B cell (primary cell): ENCODE measurements at regions not wholly inside any gene's neighbourhood (a gene's known extent, or its start where the extent isn't known, plus 50 kb on each side); places are given as distances from the start of the nearest gene placed in this dataset.

Source experiments
- ATAC-seq: fragments of 200-7000 bp; cut with Tn5 transposase; one replicate; pipeline ENCODE4 v1.10.0; 2021; ENCODE audit warnings: low read depth, mild to moderate bottlenecking, moderate number of reproducible peaks, moderate library complexity
- CTCF ChIA-PET: fragments of 350-600 bp; sonication (Branson Sonifier 250); formaldehyde crosslinking; loops from one replicate; lab custom pipeline; 2021; ENCODE audit warnings: antibody characterized with exemption, inconsistent platforms; lab: Charles Lee
- POLR2A ChIA-PET: fragments of 350-600 bp; sonication (Branson Sonifier 250); formaldehyde crosslinking; loops from one replicate; lab custom pipeline; 2021; ENCODE audit warnings: antibody characterized with exemption; lab: Charles Lee
- DNase-seq: peaks from one replicate; pipeline ENCODE4 v3.0.0; 2013
- H2AFZ ChIP-seq: 2 replicates; pipeline ENCODE4 v1.6.1; 2012; ENCODE audit warnings: mild to moderate bottlenecking, low read depth, low read length; ENCODE audit not compliant: insufficient read depth, poor library complexity, severe bottlenecking
- H3K27ac ChIP-seq, 2 donors: 1 replicate in 1 of 2; 2 replicates in 1 of 2; pipeline ENCODE4 v1.5.1; 2012 to 2013; ENCODE audit warnings: low read length in 2 of 2, mild to moderate bottlenecking in 2 of 2, moderate library complexity in 1 of 2
- H3K27me3 ChIP-seq, 4 experiments: fragments of 200-600 bp in 1 of 4; sonication (generic) in 1 of 4; replicated peaks in 1 of 4; 1 replicate in 2 of 4; 2 replicates in 2 of 4; pipeline versions ENCODE4 v1.6.1 to v1.7.0; 2013 to 2016; ENCODE audit warnings: low read length in 3 of 4, mild to moderate bottlenecking in 2 of 4, mixed read lengths in 1 of 4, moderate library complexity in 1 of 4; ENCODE audit not compliant: insufficient read depth in 4 of 4, control insufficient read depth in 3 of 4; ENCODE audit errors: control extremely low read depth in 1 of 4
- H3K36me3 ChIP-seq, 2 experiments: replicated peaks in 1 of 2; 1 replicate in 1 of 2; 2 replicates in 1 of 2; pipeline versions ENCODE4 v1.6.1 to v1.7.1; 2013; ENCODE audit warnings: low read length in 1 of 2; ENCODE audit not compliant: insufficient read depth in 2 of 2, control insufficient read depth in 1 of 2; ENCODE audit errors: control extremely low read depth in 1 of 2, extremely low read depth in 1 of 2
- H3K4me1 ChIP-seq, 2 donors: fragments of 200-600 bp in 1 of 2; sonication (generic) in 1 of 2; 1 replicate in 1 of 2; 2 replicates in 1 of 2; pipeline versions ENCODE4 v1.5.1 to v1.6.1; 2013 to 2017; ENCODE audit warnings: low read length in 2 of 2; ENCODE audit not compliant: control insufficient read depth in 2 of 2, insufficient read depth in 2 of 2
- H3K4me2 ChIP-seq: replicated peaks from 2 replicates; pipeline ENCODE3; 2012; ENCODE audit warnings: mild to moderate bottlenecking, low read depth, low read length; ENCODE audit not compliant: poor library complexity, severe bottlenecking
- H3K4me3 ChIP-seq, 5 experiments: fragments of 200-600 bp in 1 of 5; sonication (generic) in 1 of 5; 1 replicate in 3 of 5; 2 replicates in 2 of 5; pipeline versions ENCODE4 v1.5.1 to v1.7.0; 2011 to 2016; ENCODE audit warnings: low read length in 4 of 5, mild to moderate bottlenecking in 4 of 5, low read depth in 2 of 5, control low read depth in 1 of 5, moderate library complexity in 1 of 5; ENCODE audit not compliant: insufficient read depth in 1 of 5; ENCODE audit errors: control extremely low read depth in 1 of 5, extremely low read depth in 1 of 5
- H3K79me2 ChIP-seq: fragments of 200-600 bp; sonication (generic); one replicate; pipeline ENCODE4 v1.6.0; 2016; ENCODE audit warnings: low read length; ENCODE audit not compliant: control insufficient read depth, insufficient read depth
- H3K9ac ChIP-seq: fragments of 200-600 bp; sonication (generic); 2 replicates; pipeline ENCODE4 v1.6.1; 2017; ENCODE audit warnings: mild to moderate bottlenecking, low read length, moderate library complexity
- H3K9me3 ChIP-seq, 3 donors: one replicate each; pipeline versions ENCODE4 v1.6.1 to v1.7.1; 2013; ENCODE audit warnings: low read length in 2 of 3; ENCODE audit not compliant: control insufficient read depth in 2 of 3, insufficient read depth in 1 of 3; ENCODE audit errors: control extremely low read depth in 1 of 3
- H4K20me1 ChIP-seq: 2 replicates; pipeline ENCODE4 v1.6.0; 2012; ENCODE audit warnings: mild to moderate bottlenecking, low read length; ENCODE audit not compliant: insufficient read depth, control insufficient read depth, poor library complexity, severe bottlenecking
- H3K27ac Mint-ChIP-seq: one replicate; pipeline ENCODE4 v1.8.0; 2021; ENCODE audit warnings: mixed read lengths
- H3K27me3 Mint-ChIP-seq: one replicate; pipeline ENCODE4 v1.8.0; 2021; ENCODE audit warnings: mixed read lengths
- H3K4me1 Mint-ChIP-seq: one replicate; pipeline ENCODE4 v1.8.0; 2021; ENCODE audit warnings: mixed read lengths
- H3K4me3 Mint-ChIP-seq: one replicate; pipeline ENCODE4 v1.8.0; 2021; ENCODE audit warnings: mixed read lengths
- H3K9me3 Mint-ChIP-seq: one replicate; pipeline ENCODE4 v1.8.0; 2022; ENCODE audit warnings: mixed read lengths; ENCODE audit not compliant: insufficient read depth
- EZH2 ChIP-seq: IDR thresholded peaks from 2 replicates; pipeline ENCODE4 v1.6.1; 2012; ENCODE audit warnings: borderline replicate concordance, low read depth, mild to moderate bottlenecking, moderate library complexity, low read length; ENCODE audit not compliant: insufficient read depth, poor library complexity, severe bottlenecking
- WGBS: methylation state at CpG from one replicate; pipeline ENCODE4 v1.1.5; 2013; ENCODE audit warnings: missing lambda C conversion rate; ENCODE audit not compliant: insufficient coverage; 5-methylcytosine and 5-hydroxymethylcytosine counted together
- intact Hi-C: fragments of 100-400 bp; cut with micrococcal nuclease; formaldehyde crosslinking; loops from one replicate; pipeline ENCODE4 v1.10.0; 2022
- TF ChIP-seq, protein P1 (sequence below): fragments of 200-600 bp; IDR thresholded peaks from one replicate; pipeline ENCODE4 v1.8.0; 2022; ENCODE audit warnings: antibody characterized with exemption, mild to moderate bottlenecking

DNA sequence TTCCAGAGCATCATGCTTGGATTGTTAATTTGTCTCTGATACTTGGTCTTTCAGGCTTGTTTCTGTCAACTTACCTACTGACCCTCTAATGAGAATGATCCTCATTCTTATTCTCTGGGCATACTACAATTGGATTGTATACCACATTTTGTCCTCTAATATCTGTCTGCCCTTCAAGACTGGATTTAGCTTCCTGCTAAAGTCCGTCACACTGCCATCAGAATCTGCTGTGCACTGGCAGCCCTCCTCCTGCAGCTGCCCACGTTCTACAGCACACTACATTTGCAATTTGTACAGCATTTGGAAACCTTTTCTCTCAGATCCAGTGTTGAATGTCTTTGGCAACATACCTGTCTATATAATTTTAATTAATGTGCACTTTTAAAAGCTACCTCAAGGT is 183.1 kb downstream of the ZNF330 start:
- Mint-ChIP-seq H3K4me3 (no peak overlapping the region), H3K27ac (no peak overlapping the region), H3K9me3 (no peaks in the 10 kb centered on the region), H3K4me1 (no peaks in the 10 kb centered on the region), H3K27me3 (no peaks in the 10 kb centered on the region)
- 88% methylated on average over 1 of the region's 2 CpGs for WGBS
- Histone ChIP-seq H2AFZ (no peak overlapping the region), H3K27me3 (no peaks in the 10 kb centered on the region), H3K4me2 (no peak overlapping the region), H3K27ac (no peak overlapping the region), H3K36me3 (no peaks in the 10 kb centered on the region), H3K4me1 (no peaks in the 10 kb centered on the region), H3K79me2 (no peaks in the 10 kb centered on the region), H3K4me3 (no peak overlapping the region), H4K20me1 (no peaks in the 10 kb centered on the region), H3K9ac (no peak overlapping the region), H3K9me3 (no peaks in the 10 kb centered on the region)
- DNase-seq (no peak), ATAC-seq (no peak)
- intact Hi-C loops, result no loop called here
- POLR2A ChIA-PET, result no interaction called here
- CTCF ChIA-PET, result no interaction called here
- TF ChIP-seq EZH2, result no peak
- TF ChIP-seq, protein P1, sequence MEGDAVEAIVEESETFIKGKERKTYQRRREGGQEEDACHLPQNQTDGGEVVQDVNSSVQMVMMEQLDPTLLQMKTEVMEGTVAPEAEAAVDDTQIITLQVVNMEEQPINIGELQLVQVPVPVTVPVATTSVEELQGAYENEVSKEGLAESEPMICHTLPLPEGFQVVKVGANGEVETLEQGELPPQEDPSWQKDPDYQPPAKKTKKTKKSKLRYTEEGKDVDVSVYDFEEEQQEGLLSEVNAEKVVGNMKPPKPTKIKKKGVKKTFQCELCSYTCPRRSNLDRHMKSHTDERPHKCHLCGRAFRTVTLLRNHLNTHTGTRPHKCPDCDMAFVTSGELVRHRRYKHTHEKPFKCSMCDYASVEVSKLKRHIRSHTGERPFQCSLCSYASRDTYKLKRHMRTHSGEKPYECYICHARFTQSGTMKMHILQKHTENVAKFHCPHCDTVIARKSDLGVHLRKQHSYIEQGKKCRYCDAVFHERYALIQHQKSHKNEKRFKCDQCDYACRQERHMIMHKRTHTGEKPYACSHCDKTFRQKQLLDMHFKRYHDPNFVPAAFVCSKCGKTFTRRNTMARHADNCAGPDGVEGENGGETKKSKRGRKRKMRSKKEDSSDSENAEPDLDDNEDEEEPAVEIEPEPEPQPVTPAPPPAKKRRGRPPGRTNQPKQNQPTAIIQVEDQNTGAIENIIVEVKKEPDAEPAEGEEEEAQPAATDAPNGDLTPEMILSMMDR, result no peak

DNA sequence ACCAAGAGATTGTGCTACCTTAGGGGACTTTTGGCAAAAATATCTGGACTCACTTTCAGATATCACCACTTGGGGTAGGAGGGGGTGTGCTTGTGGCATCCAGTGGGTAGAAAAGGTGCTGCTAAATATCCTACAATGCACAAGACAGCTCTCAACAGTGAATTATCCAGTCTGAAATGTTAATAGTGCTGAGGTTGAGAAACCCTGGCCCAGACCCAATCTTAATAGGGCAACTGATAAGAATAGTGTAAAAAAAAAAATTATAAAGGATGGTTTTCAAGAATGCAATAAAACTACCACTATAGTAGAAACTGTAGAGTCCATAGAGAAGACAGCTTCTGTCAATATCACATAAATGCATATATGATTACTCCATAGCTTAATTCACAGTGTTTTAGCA is 185.5 kb downstream of the ZNF330 start:
- Histone ChIP-seq H3K4me3 (no peak overlapping the region), H3K27ac (no peak overlapping the region), H3K9me3 (no peaks in the 10 kb centered on the region), H3K36me3 (no peaks in the 10 kb centered on the region), H3K4me2 (no peak overlapping the region), H3K9ac (no peak overlapping the region), H3K27me3 (no peaks in the 10 kb centered on the region), H2AFZ (no peak overlapping the region), H4K20me1 (no peaks in the 10 kb centered on the region), H3K79me2 (no peaks in the 10 kb centered on the region), H3K4me1 (no peaks in the 10 kb centered on the region)
- no peak overlapping the region for H3K4me3 Mint-ChIP-seq
- TF ChIP-seq, protein P1, result no peak
- no peak for TF ChIP-seq EZH2
- no peaks in the 10 kb centered on the region for H3K9me3 Mint-ChIP-seq
- no peaks in the 10 kb centered on the region for H3K4me1 Mint-ChIP-seq
- ChIA-PET POLR2A (no interaction called here), CTCF (no interaction called here)
- ATAC-seq (no peak), DNase-seq (no peak)
- intact Hi-C loops, result no loop called here
- no peaks in the 10 kb centered on the region for H3K27me3 Mint-ChIP-seq
- no peak overlapping the region for H3K27ac Mint-ChIP-seq
